ENCODE measurements at regions not wholly inside any gene's neighbourhood (a gene's known extent, or its start where the extent isn't known, plus 50 kb on each side); places are given as distances from the start of the nearest gene placed in this dataset.

- Mint-ChIP-seq H3K4me3 (no peak overlapping the region), H3K27me3 (no peaks in the 10 kb centered on the region), H3K36me3 (no peaks in the 10 kb centered on the region), H3K27ac (no peak overlapping the region), H3K9me3 (peaks cover 5 to 27% (median 13%) of the 10 kb centered on the region in 9 donors), H3K4me1 (no peaks in the 10 kb centered on the region)
- ATAC-seq (no peak), DNase-seq (no peak)
- POLR2A ChIA-PET, result no interaction called here
Measured at GRCh38 chr4:188262464-188262863, 123.2 kb downstream of the TRIML1 start.

DNA sequence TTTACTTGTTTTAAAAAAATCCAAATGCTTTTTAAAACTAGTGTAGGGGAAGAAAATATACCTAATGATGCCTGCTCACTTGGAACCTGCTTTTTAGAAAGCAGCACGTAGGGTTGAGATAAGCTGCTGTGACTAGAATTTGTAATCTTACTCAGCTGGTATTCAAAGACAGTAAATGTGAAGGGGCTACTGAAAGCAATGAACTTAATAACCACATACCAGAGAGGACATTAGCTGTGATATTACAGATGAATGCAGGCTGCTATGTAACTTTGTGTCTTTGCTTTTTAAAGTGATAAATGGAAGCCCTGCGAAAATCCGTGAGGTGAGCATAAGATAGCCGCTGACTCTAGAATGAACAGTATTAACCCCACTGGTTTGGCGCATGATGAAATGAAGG is 124.1 kb downstream of the TRIML1 start:
- no peak for DNase-seq
- POLR2A ChIA-PET, result no interaction called here
- peaks cover 5 to 29% (median 13%) of the 10 kb centered on the region in 9 donors for H3K9me3 Mint-ChIP-seq
- H3K4me1 Mint-ChIP-seq, result no peaks in the 10 kb centered on the region
- H3K27ac Mint-ChIP-seq, result no peak overlapping the region
- no peaks in the 10 kb centered on the region for H3K27me3 Mint-ChIP-seq
- no peaks in the 10 kb centered on the region for H3K36me3 Mint-ChIP-seq
- H3K4me3 Mint-ChIP-seq, result no peak overlapping the region
- no peak for ATAC-seq

DNA sequence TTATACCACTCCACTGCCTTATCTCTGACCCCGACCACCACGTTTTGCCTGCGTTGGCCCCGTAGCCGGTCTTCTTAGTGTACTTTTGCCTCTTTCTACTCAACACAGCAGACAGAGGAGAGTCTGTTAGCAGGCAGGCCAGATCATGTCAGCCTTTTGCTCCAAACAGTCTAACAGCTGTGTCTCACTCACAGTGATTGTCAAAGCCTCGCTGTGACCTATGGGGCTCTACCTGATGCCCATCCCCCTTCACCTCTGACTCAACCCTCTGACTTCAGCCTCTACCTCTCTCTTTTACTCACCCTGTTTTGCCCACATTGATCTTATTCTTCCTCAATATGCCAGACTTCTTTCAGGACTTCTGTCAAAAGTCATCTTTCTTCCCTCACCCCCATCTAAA is 127.1 kb downstream of the TRIML1 start:
- POLR2A ChIA-PET, result no interaction called here
- Mint-ChIP-seq H3K27ac (no peak overlapping the region), H3K4me1 (no peaks in the 10 kb centered on the region), H3K36me3 (no peaks in the 10 kb centered on the region), H3K9me3 (peaks cover 2 to 26% (median 8%) of the 10 kb centered on the region in 9 donors), H3K4me3 (no peak overlapping the region), H3K27me3 (no peaks in the 10 kb centered on the region)
- DNase-seq, result no peak
- no peak for ATAC-seq

DNA sequence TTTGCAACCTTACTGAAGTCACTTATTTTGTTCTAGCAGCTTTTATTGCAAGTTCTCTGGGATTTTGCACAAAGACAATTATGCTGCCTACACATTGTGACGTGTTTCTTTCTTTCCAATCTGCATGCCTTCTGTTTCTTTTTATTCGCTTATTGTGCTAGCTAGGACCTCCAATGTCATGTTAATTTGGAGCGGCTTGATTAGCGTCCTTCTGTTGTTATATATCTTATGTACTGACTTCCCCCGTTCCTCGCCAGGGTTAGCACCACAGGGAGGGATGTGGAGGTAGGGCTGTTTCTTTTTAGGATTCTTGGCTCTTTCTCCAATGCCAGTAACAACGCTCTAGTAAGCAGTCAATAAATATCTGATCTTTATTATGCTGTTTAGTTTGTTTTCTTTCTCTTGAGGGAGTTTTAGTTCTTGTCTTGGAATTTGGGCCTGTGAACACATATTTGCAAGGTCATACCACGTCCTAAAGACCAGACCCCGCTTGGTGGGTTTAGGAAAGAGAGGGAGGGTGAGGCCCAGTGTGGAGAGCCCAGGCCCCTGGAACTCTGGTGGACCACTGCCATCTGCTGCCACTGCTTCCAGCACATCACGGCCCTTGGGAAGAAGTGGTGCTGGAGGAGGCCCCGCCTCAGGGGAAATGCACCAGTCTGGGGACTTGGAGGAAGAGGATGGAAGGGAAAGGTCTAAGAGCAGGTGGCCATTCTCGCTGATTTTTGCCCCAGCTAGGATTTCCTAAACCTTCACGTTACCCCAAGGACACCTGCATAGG is 129.1 kb downstream of the TRIML1 start:
- no peaks in the 10 kb centered on the region for H3K36me3 Mint-ChIP-seq
- no peak overlapping the region for H3K4me3 Mint-ChIP-seq
- POLR2A ChIA-PET, result no interaction called here
- no peak for ATAC-seq
- no peaks in the 10 kb centered on the region for H3K4me1 Mint-ChIP-seq
- no peak overlapping the region for H3K27ac Mint-ChIP-seq
- DNase-seq, result no peak
- H3K9me3 Mint-ChIP-seq, result peaks cover 2 to 26% (median 7%) of the 10 kb centered on the region in 9 donors
- no peaks in the 10 kb centered on the region for H3K27me3 Mint-ChIP-seq

DNA sequence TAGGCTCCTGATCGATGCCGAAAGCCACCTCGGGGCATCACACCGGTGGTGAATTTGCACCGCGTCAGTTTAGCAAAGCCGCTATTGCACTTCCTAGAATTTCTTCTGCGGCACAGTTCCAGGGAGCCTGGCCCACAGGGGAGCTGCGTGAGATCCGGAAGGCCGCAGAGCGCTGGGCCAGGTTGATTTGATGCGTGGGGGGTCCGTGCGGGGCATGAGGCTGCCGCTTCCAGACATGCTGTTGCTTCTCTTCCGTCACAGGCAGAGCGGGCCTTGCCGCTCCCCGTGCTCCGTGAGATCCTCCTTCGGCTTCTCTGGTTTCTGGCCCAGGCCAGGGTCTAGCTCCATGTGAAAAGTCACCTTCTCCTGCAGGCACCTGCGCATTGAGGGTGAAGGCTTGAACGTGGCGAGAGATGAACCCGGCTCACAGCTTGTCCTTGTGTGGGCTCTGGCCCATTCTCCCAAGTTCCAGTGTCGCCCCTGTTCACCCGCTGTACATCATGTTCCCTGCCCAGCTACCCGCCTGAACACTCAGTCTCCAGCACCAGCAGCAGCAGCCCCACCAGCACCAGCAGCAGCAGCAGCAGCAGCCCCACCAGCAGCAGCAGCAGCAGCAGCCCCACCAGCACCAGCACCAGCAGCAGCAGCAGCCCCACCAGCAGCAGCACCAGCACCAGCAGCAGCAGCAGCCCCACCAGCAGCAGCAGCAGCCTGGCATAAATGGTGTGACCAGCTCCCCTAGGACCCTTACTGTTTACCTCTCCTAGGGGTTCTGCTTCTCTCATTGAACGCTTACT is 131.2 kb downstream of the TRIML1 start:
- Mint-ChIP-seq H3K27me3 (no peaks in the 10 kb centered on the region), H3K4me1 (no peaks in the 10 kb centered on the region), H3K36me3 (no peaks in the 10 kb centered on the region), H3K27ac (no peak overlapping the region), H3K4me3 (no peak overlapping the region), H3K9me3 (peaks cover 2 to 15% (median 7%) of the 10 kb centered on the region in 9 donors)
- DNase-seq (no peak), ATAC-seq (no peak)
- POLR2A ChIA-PET, result no interaction called here

- Mint-ChIP-seq H3K27ac (no peak overlapping the region), H3K4me1 (no peaks in the 10 kb centered on the region), H3K36me3 (no peaks in the 10 kb centered on the region), H3K4me3 (no peak overlapping the region), H3K9me3 (peaks cover 0 to 9% (median 0%) of the 10 kb centered on the region in 9 donors), H3K27me3 (peaks cover 0 to 1% (median 0%) of the 10 kb centered on the region in 5 donors)
- ATAC-seq (no peak), DNase-seq (no peak)
- POLR2A ChIA-PET, result no interaction called here
Measured at GRCh38 chr4:188275686-188276085, 136.4 kb downstream of the TRIML1 start.

GRCh38 chr4:188279184-188279583 is 139.9 kb downstream of the TRIML1 start:
- Mint-ChIP-seq H3K36me3 (peaks cover 0 to 8% (median 1%) of the 10 kb centered on the region in 3 donors), H3K4me1 (no peaks in the 10 kb centered on the region), H3K27me3 (peaks cover 3 to 21% (median 10%) of the 10 kb centered on the region in 5 donors), H3K27ac (no peak overlapping the region), H3K4me3 (no peak overlapping the region), H3K9me3 (peaks cover 0 to 19% (median 3%) of the 10 kb centered on the region in 9 donors)
- DNase-seq, result no peak
- no peak for ATAC-seq
- POLR2A ChIA-PET, result no interaction called here

DNA sequence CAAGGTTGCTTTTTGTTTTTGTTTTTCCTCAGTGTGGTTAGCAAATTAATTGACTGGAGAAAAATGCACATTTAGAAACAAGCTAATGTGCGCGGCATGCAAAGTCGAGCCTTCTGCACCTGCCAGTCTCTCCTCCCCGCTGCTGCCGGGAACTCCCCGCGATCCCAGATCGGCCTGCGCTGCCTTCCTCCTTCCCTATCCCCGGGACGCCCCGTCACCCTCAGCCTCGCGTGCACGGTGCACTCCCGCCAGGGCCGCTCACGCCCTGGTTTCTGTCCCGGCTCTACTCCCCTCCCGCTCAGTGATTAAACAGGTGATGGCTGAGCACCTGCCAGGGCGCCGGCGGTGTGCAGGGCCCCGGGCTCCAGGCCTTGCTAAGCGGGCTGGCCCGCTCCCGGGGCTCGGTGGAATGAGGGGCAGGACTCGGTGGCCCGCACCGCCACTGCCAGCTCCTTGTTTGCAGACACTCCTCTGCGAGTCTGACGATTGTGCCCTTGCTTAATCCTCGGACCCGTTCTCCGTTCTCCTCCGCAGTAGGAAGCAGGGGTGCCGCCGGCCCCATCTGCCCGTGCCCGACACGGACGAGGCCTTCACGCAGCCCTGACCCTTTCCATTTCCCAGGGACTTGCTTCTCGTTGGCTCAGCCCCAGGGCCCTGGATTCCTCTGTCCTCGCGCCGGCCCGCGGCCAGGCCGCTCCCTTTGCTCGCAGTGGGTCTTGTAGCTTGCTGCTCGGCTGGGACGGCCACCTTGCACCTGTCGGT is 143.4 kb downstream of the TRIML1 start:
- Mint-ChIP-seq H3K4me3 (no peak overlapping the region), H3K27ac (no peak overlapping the region), H3K27me3 (peaks cover 3 to 21% (median 10%) of the 10 kb centered on the region in 5 donors), H3K36me3 (peaks cover 0 to 8% (median 1%) of the 10 kb centered on the region in 3 donors), H3K4me1 (no peaks in the 10 kb centered on the region), H3K9me3 (peaks cover 0 to 21% (median 11%) of the 10 kb centered on the region in 9 donors)
- POLR2A ChIA-PET, result no interaction called here
- ATAC-seq (no peak), DNase-seq (no peak)

DNA sequence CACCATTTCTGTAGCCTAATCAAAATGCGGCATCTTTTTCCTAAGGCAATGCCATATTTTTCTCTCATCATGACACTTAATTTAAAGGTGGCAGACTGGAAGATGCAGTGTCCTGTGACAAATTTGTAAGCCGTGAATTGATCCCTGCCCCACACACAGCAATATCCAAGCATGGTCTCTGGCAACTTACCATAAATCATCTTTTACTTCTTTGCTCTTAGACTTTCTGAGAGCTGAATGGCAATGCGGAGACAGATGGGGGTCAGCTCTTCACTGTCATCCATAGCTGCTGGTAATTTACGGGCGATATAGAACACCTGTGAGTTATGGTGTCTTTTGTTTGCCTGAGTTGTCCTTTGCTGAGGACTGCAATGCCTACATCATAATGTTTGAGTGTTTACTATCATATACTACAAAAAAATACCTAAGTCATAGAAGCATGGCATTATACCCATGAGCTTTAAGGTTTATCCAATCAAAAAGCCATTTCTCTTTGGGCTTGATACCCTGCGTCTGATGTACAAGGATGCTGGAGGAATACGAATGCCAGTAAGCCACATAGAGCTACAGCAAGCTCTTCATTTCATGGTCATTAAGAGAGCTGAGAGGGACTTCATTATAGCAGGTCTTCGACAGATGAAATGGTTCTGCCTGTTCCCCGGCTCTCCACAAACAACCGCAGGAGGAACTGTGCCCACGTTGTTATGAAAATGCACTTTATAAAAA is 148.1 kb downstream of the TRIML1 start:
- H3K9me3 Mint-ChIP-seq, result peaks cover 0 to 20% (median 10%) of the 10 kb centered on the region in 9 donors
- peaks cover 0 to 8% (median 0%) of the 10 kb centered on the region in 3 donors for H3K36me3 Mint-ChIP-seq
- no peaks in the 10 kb centered on the region for H3K4me1 Mint-ChIP-seq
- DNase-seq (no peak), ATAC-seq (no peak)
- H3K27me3 Mint-ChIP-seq, result peaks cover 0 to 16% (median 10%) of the 10 kb centered on the region in 5 donors
- no peak overlapping the region for H3K27ac Mint-ChIP-seq
- POLR2A ChIA-PET, result no interaction called here
- no peak overlapping the region for H3K4me3 Mint-ChIP-seq

DNA sequence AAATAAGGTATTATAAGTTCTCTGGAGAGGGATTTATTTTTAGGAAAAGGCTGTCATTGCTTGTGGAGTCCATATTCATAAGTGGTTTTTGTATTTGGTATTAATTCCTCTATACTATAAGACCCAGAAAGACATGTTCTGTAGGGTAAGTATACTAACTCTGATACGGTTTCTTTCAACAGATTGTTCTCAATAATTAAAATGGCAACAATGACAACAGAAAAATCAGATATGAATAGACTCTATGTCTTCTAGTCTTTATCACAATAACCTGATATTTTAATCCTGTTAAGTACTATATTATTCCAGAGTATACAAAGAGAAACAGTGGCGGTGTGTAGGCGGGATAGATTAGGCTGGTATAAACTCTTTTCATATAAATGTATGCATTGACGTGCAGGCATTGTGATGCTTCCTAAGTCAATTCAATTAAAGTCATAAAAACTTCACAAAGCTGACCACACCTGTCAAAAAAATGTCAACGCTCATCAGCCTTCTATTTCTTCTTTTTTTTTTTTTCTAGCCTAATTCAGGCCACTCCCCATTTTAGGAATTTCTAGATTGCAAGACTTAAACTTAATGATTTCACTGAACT is 150.4 kb downstream of the TRIML1 start:
- POLR2A ChIA-PET, result no interaction called here
- no peak overlapping the region for H3K27ac Mint-ChIP-seq
- H3K27me3 Mint-ChIP-seq, result no peaks in the 10 kb centered on the region
- no peak for DNase-seq
- no peak overlapping the region for H3K4me3 Mint-ChIP-seq
- peaks cover 0 to 15% (median 9%) of the 10 kb centered on the region in 9 donors for H3K9me3 Mint-ChIP-seq
- no peaks in the 10 kb centered on the region for H3K4me1 Mint-ChIP-seq
- no peak for ATAC-seq
- H3K36me3 Mint-ChIP-seq, result no peaks in the 10 kb centered on the region

- Mint-ChIP-seq H3K27ac (no peak overlapping the region), H3K4me1 (no peaks in the 10 kb centered on the region), H3K9me3 (peaks cover 0 to 29% (median 8%) of the 10 kb centered on the region in 9 donors), H3K4me3 (no peak overlapping the region), H3K27me3 (no peaks in the 10 kb centered on the region), H3K36me3 (peaks cover 0 to 7% (median 0%) of the 10 kb centered on the region in 3 donors)
- ATAC-seq, result no peak
- POLR2A ChIA-PET, result no interaction called here
- no peak for DNase-seq
Measured at GRCh38 chr4:188295899-188296298, 156.7 kb downstream of the TRIML1 start.

DNA sequence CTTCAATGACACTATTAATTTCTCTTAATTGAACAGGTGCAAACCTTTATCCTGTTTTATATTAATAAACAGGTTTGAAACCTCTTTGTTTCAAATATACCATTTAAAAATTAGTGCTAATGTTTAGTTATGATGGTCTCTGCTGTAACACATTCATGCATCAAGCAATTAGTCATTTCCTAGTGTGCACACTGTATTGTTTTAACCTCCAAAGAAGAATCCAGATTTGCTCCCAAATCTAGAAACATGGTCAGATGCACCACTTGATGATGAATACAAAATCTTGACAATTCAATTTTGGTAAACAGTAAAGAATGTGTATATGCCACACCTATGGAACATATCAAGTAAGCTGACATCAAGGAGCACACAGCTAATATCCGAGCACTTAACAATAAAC is 157.1 kb downstream of the TRIML1 start:
- ATAC-seq (no peak), DNase-seq (no peak)
- Mint-ChIP-seq H3K36me3 (peaks cover 0 to 8% (median 0%) of the 10 kb centered on the region in 3 donors), H3K27ac (no peak overlapping the region), H3K4me3 (no peak overlapping the region), H3K9me3 (peaks cover 0 to 34% (median 9%) of the 10 kb centered on the region in 9 donors), H3K4me1 (no peaks in the 10 kb centered on the region), H3K27me3 (no peaks in the 10 kb centered on the region)
- POLR2A ChIA-PET, result no interaction called here
